HG02610 (cell line): ENCODE measurements at regions not wholly inside any gene's neighbourhood (a gene's known extent, or its start where the extent isn't known, plus 50 kb on each side); places are given as distances from the start of the nearest gene placed in this dataset.
"Not testable (repeated sequence)": the region's sequence is repeated elsewhere in the genome, so short reads cannot be mapped to it uniquely, and the experiment has no call there.

Experiments used
- ATAC-seq: cut with Tn5 transposase; IDR thresholded peaks from one replicate; pipeline ENCODE4 v1.9.1; 2021; ENCODE audit warnings: mild to moderate bottlenecking, moderate library complexity; ENCODE audit not compliant: unreplicated experiment

- ATAC-seq: no peak
Observed at GRCh38 chr16:48810436-48810802, 200.4 kb upstream of the N4BP1 start.

GRCh38 chr16:48790151-48790550, 180.2 kb upstream of the N4BP1 start:
- no peak for ATAC-seq

GRCh38 chr16:48788475-48788874, 178.5 kb upstream of the N4BP1 start:
- no peak for ATAC-seq

GRCh38 chr16:48745541-48745940, 135.6 kb upstream of the N4BP1 start:
- no peak for ATAC-seq

GRCh38 chr16:48740964-48741363, 131.0 kb upstream of the N4BP1 start:
- ATAC-seq: no peak

GRCh38 chr16:48734220-48734619, 124.2 kb upstream of the N4BP1 start:
- no peak for ATAC-seq

- no peak for ATAC-seq
Observed at GRCh38 chr16:48704710-48705109, 94.7 kb upstream of the N4BP1 start.

- ATAC-seq: peak; percentile 79
Observed at GRCh38 chr16:48687421-48688038, 77.5 kb upstream of the N4BP1 start.

- no peak for ATAC-seq
Observed at GRCh38 chr16:48684148-48684547, 74.2 kb upstream of the N4BP1 start.

GRCh38 chr16:48682971-48683370, 73.0 kb upstream of the N4BP1 start:
- no peak for ATAC-seq

- ATAC-seq: no peak
Observed at GRCh38 chr16:48681520-48681919, 71.5 kb upstream of the N4BP1 start.

- no peak for ATAC-seq
Observed at GRCh38 chr16:48680881-48681280, 70.9 kb upstream of the N4BP1 start.

GRCh38 chr16:48676836-48677235, 66.9 kb upstream of the N4BP1 start:
- ATAC-seq: no peak

GRCh38 chr16:48668184-48668583, 58.2 kb upstream of the N4BP1 start:
- ATAC-seq: not testable (repeated sequence)

- ATAC-seq: no peak
Observed at GRCh38 chr16:48659940-48660339, 50.0 kb upstream of the N4BP1 start.
